ENCODE measurements at regions not wholly inside any gene's neighbourhood (a gene's known extent, or its start where the extent isn't known, plus 50 kb on each side); places are given as distances from the start of the nearest gene placed in this dataset.

- DNase-seq (ENCODE audit: low spot score) = peak; percentile 30
- no peaks in the 10 kb centered on the region for H3K79me2 ChIP-seq
- no peaks in the 10 kb centered on the region for H3K4me1 ChIP-seq (ENCODE audit: insufficient read depth)
- H3K27ac ChIP-seq = peak overlapping the region; percentile 64
- H2AFZ ChIP-seq = no peak overlapping the region
- no peak overlapping the region for H3K4me3 ChIP-seq
- no peaks in the 10 kb centered on the region for H3K27me3 ChIP-seq
- H4K20me1 ChIP-seq (ENCODE audit: insufficient read depth, poor library complexity, severe bottlenecking) = no peaks in the 10 kb centered on the region
- H3K9me3 ChIP-seq (ENCODE audit: low read depth) = no peaks in the 10 kb centered on the region
- H3K4me2 ChIP-seq = no peak overlapping the region
- 50% methylated on average over 2 of the region's 2 CpGs for WGBS (ENCODE audit: low lambda C conversion rate, missing lambda C conversion rate)
- TF ChIP-seq EZH2 (IDR thresholded peaks at IDR 0.05; ENCODE audit: borderline replicate concordance) = no peak
- no peak for TF ChIP-seq EZH2phosphoT487 (IDR thresholded peaks at IDR 0.05; ENCODE audit: low read depth, severe bottlenecking, unreplicated experiment)
- TF ChIP-seq CTCF (IDR thresholded peaks at IDR 0.05; ENCODE audit: poor library complexity) = no peak
- H3K36me3 ChIP-seq (replicated peaks; ENCODE audit: insufficient read depth, low read depth) = no peaks in the 10 kb centered on the region
- no peaks in the 10 kb centered on the region for H3K9me2 ChIP-seq (replicated peaks; ENCODE audit: insufficient read depth)
These were observed 754.8 kb upstream of the ADAMTS5 start for GRCh38 chr21:27721675-27722074.

- H3K27me3 ChIP-seq = no peaks in the 10 kb centered on the region
- H3K27ac ChIP-seq = no peak overlapping the region
- H3K79me2 ChIP-seq = no peaks in the 10 kb centered on the region
- H3K4me2 ChIP-seq = no peak overlapping the region
- no peaks in the 10 kb centered on the region for H3K36me3 ChIP-seq (replicated peaks; ENCODE audit: insufficient read depth, low read depth)
- TF ChIP-seq CTCF (IDR thresholded peaks at IDR 0.05; ENCODE audit: poor library complexity) (no peak), EZH2phosphoT487 (IDR thresholded peaks at IDR 0.05; ENCODE audit: low read depth, severe bottlenecking, unreplicated experiment) (no peak), EZH2 (IDR thresholded peaks at IDR 0.05; ENCODE audit: borderline replicate concordance) (no peak)
- H3K9me3 ChIP-seq (ENCODE audit: low read depth) = no peaks in the 10 kb centered on the region
- WGBS (ENCODE audit: low lambda C conversion rate, missing lambda C conversion rate) = 92% methylated on average over 4 of the region's 4 CpGs
- no peak for DNase-seq (ENCODE audit: low spot score)
- H3K9me2 ChIP-seq (replicated peaks; ENCODE audit: insufficient read depth) = no peaks in the 10 kb centered on the region
- H3K4me1 ChIP-seq (ENCODE audit: insufficient read depth) = no peaks in the 10 kb centered on the region
- no peak overlapping the region for H3K4me3 ChIP-seq
- H4K20me1 ChIP-seq (ENCODE audit: insufficient read depth, poor library complexity, severe bottlenecking) = no peaks in the 10 kb centered on the region
- H2AFZ ChIP-seq = no peak overlapping the region
These were observed 752.3 kb upstream of the ADAMTS5 start for GRCh38 chr21:27719226-27719625.

- Histone ChIP-seq H3K27me3 (no peaks in the 10 kb centered on the region), H3K4me1 (ENCODE audit: insufficient read depth) (no peaks in the 10 kb centered on the region), H3K36me3 (replicated peaks; ENCODE audit: insufficient read depth, low read depth) (no peaks in the 10 kb centered on the region), H3K4me2 (no peak overlapping the region), H3K79me2 (no peaks in the 10 kb centered on the region), H3K9me2 (replicated peaks; ENCODE audit: insufficient read depth) (no peaks in the 10 kb centered on the region), H3K4me3 (no peak overlapping the region), H2AFZ (no peak overlapping the region), H3K9me3 (ENCODE audit: low read depth) (no peaks in the 10 kb centered on the region), H4K20me1 (ENCODE audit: insufficient read depth, poor library complexity, severe bottlenecking) (no peaks in the 10 kb centered on the region), H3K27ac (no peak overlapping the region)
- TF ChIP-seq CTCF (IDR thresholded peaks at IDR 0.05; ENCODE audit: poor library complexity) (no peak), EZH2phosphoT487 (IDR thresholded peaks at IDR 0.05; ENCODE audit: low read depth, severe bottlenecking, unreplicated experiment) (no peak), EZH2 (IDR thresholded peaks at IDR 0.05; ENCODE audit: borderline replicate concordance) (no peak)
- WGBS (ENCODE audit: low lambda C conversion rate, missing lambda C conversion rate) = 94% methylated on average over 1 of the region's 1 CpG
- no peak for DNase-seq (ENCODE audit: low spot score)
These were observed 748.2 kb upstream of the ADAMTS5 start for GRCh38 chr21:27715131-27715530.
